Esophagus squamous epithelium (tissue), 5 donors: ENCODE measurements at regions not wholly inside any gene's neighbourhood (a gene's known extent, or its start where the extent isn't known, plus 50 kb on each side); places are given as distances from the start of the nearest gene placed in this dataset.

ENCODE experiments used
- DNase-seq: peaks from one replicate; lab custom pipeline; 2025; lab: John Stamatoyannopoulos, UW
- H3K27ac ChIP-seq, 4 donors: fragments of 200-600 bp; sonication (generic); one replicate each; pipeline ENCODE4 v1.5.1; 2016 to 2019; ENCODE audit warnings: mild to moderate bottlenecking in 1 of 4
- H3K27me3 ChIP-seq, 4 donors: fragments of 200-600 bp; sonication (generic); 1 replicate in 3 of 4; 2 replicates in 1 of 4; pipeline versions ENCODE4 v1.5.1 to v1.6.0; 2017 to 2021; ENCODE audit warnings: antibody characterized with exemption in 1 of 4
- H3K36me3 ChIP-seq, 3 donors: fragments of 200-600 bp; sonication (generic); one replicate each; pipeline ENCODE4 v1.5.1; 2016 to 2019
- H3K4me1 ChIP-seq, 3 donors: fragments of 200-600 bp; sonication (generic); one replicate each; pipeline ENCODE4 v1.5.1; 2017 to 2019
- H3K4me3 ChIP-seq, 4 donors: fragments of 200-600 bp; sonication (generic); 1 replicate in 3 of 4; 2 replicates in 1 of 4; pipeline ENCODE4 v1.5.1; 2016 to 2019; ENCODE audit warnings: mild to moderate bottlenecking in 2 of 4, moderate library complexity in 1 of 4
- H3K9me3 ChIP-seq, 3 donors: fragments of 200-600 bp; sonication (generic); one replicate each; pipeline ENCODE4 v1.5.1; 2016 to 2019
- CTCF ChIP-seq, 6 experiments: fragments of 450-650 bp in 4 of 6; fragments of 200-600 bp in 2 of 6; sonication (generic) in 2 of 6; IDR thresholded peaks; one replicate each; pipeline ENCODE4 v1.5.1; 2016 to 2019; ENCODE audit warnings: antibody characterized with exemption in 6 of 6, mild to moderate bottlenecking in 4 of 6, moderate library complexity in 4 of 6
- POLR2A ChIP-seq, 4 donors: fragments of 450-650 bp; IDR thresholded peaks; one replicate each; pipeline ENCODE4 v1.6.1; 2017; ENCODE audit warnings: antibody characterized with exemption in 4 of 4, mild to moderate bottlenecking in 4 of 4, moderate library complexity in 3 of 4
- WGBS, 2 donors: methylation state at CpG; one replicate each; pipeline ENCODE4 v1.1.5; 2018; 5-methylcytosine and 5-hydroxymethylcytosine counted together
- intact Hi-C: fragments of 100-400 bp; cut with DNase I; formaldehyde crosslinking; loops from one replicate; pipeline ENCODE4 v1.15.0; 2022
- donor health status: DM: yes; HTN: yes; CAD: no.

- Histone ChIP-seq H3K27ac (peak overlapping the region in 3 of 4 donors; percentile 39 to 49 (median 48)), H3K4me3 (no peak overlapping the region), H3K9me3 (no peaks in the 10 kb centered on the region), H3K4me1 (peaks cover 6 to 42% (median 11%) of the 10 kb centered on the region in 3 donors), H3K27me3 (no peaks in the 10 kb centered on the region), H3K36me3 (no peaks in the 10 kb centered on the region)
- no peak for DNase-seq
- 40 to 45% methylated on average over 5 to 11 of the region's 16 CpGs for WGBS, 2 donors
- no peak for TF ChIP-seq CTCF (IDR thresholded peaks at IDR 0.05)
- TF ChIP-seq POLR2A (IDR thresholded peaks at IDR 0.05): no peak
- intact Hi-C loops: no loop called here
Measured at GRCh38 chr9:129278391-129279237, 100.6 kb upstream of the IER5L start.

- intact Hi-C loops: no loop called here
- Histone ChIP-seq H3K36me3 (no peaks in the 10 kb centered on the region), H3K27me3 (no peaks in the 10 kb centered on the region), H3K9me3 (no peaks in the 10 kb centered on the region), H3K4me3 (no peak overlapping the region), H3K27ac (no peak overlapping the region), H3K4me1 (peaks cover 0 to 23% (median 6%) of the 10 kb centered on the region in 3 donors)
- WGBS, 2 donors: 82 to 85% methylated on average over 16 of the region's 16 CpGs
- no peak for DNase-seq
- TF ChIP-seq CTCF (IDR thresholded peaks at IDR 0.05): no peak
- TF ChIP-seq POLR2A (IDR thresholded peaks at IDR 0.05): no peak
Measured at GRCh38 chr9:129276486-129277230, 98.6 kb upstream of the IER5L start.

GRCh38 chr9:129275626-129276247 lies 97.7 kb upstream of the IER5L start:
- Histone ChIP-seq H3K4me3 (no peak overlapping the region), H3K36me3 (no peaks in the 10 kb centered on the region), H3K4me1 (peaks cover 0 to 21% (median 6%) of the 10 kb centered on the region in 3 donors), H3K27ac (no peak overlapping the region), H3K27me3 (no peaks in the 10 kb centered on the region), H3K9me3 (no peaks in the 10 kb centered on the region)
- TF ChIP-seq CTCF (IDR thresholded peaks at IDR 0.05) (no peak), POLR2A (IDR thresholded peaks at IDR 0.05) (no peak)
- intact Hi-C loops: no loop called here
- DNase-seq: no peak
- WGBS, 2 donors: 41 to 52% methylated on average over 9 to 10 of the region's 10 CpGs

GRCh38 chr9:129273941-129274684 lies 96.1 kb upstream of the IER5L start:
- DNase-seq: no peak
- H3K36me3 ChIP-seq: no peaks in the 10 kb centered on the region
- no peaks in the 10 kb centered on the region for H3K9me3 ChIP-seq
- TF ChIP-seq POLR2A (IDR thresholded peaks at IDR 0.05) (no peak), CTCF (IDR thresholded peaks at IDR 0.05) (no peak)
- 69 to 85% methylated on average over 17 to 19 of the region's 19 CpGs for WGBS, 2 donors
- H3K27me3 ChIP-seq: no peaks in the 10 kb centered on the region
- peaks cover 0 to 19% (median 6%) of the 10 kb centered on the region in 3 donors for H3K4me1 ChIP-seq
- H3K4me3 ChIP-seq: no peak overlapping the region
- intact Hi-C loops: no loop called here
- H3K27ac ChIP-seq: no peak overlapping the region
